HG03342 (cell line): ENCODE measurements at regions not wholly inside any gene's neighbourhood (a gene's known extent, or its start where the extent isn't known, plus 50 kb on each side); places are given as distances from the start of the nearest gene placed in this dataset.
"Not testable (repeated sequence)": the region's sequence is repeated elsewhere in the genome, so short reads cannot be mapped to it uniquely, and the experiment has no call there.

Experiments used
- ATAC-seq: cut with Tn5 transposase; IDR thresholded peaks from one replicate; pipeline ENCODE4 v1.9.1; 2021; ENCODE audit warnings: mild to moderate bottlenecking, moderate library complexity; ENCODE audit not compliant: unreplicated experiment

GRCh38 chr2:45120546-45120945 lies 111.3 kb upstream of the SIX2 start:
- ATAC-seq = no peak

- ATAC-seq = no peak
Measured at GRCh38 chr2:45119855-45120254, 110.6 kb upstream of the SIX2 start.

- ATAC-seq = no peak
Measured at GRCh38 chr2:45119038-45119437, 109.8 kb upstream of the SIX2 start.

GRCh38 chr2:45117383-45117782 lies 108.1 kb upstream of the SIX2 start:
- ATAC-seq = no peak

GRCh38 chr2:45115181-45115580 lies 105.9 kb upstream of the SIX2 start:
- no peak for ATAC-seq

- no peak for ATAC-seq
Measured at GRCh38 chr2:45114221-45114955, 105.1 kb upstream of the SIX2 start.

- ATAC-seq = no peak
Measured at GRCh38 chr2:45112750-45113149, 103.5 kb upstream of the SIX2 start.

GRCh38 chr2:45105050-45105582 lies 95.9 kb upstream of the SIX2 start:
- no peak for ATAC-seq

- ATAC-seq = no peak
Measured at GRCh38 chr2:45104429-45104828, 95.2 kb upstream of the SIX2 start.

GRCh38 chr2:45103351-45104345 lies 94.4 kb upstream of the SIX2 start:
- no peak for ATAC-seq

GRCh38 chr2:45102579-45103117 lies 93.4 kb upstream of the SIX2 start:
- no peak for ATAC-seq

GRCh38 chr2:45102141-45102540 lies 92.9 kb upstream of the SIX2 start:
- no peak for ATAC-seq

- ATAC-seq = no peak
Measured at GRCh38 chr2:45096996-45097395, 87.7 kb upstream of the SIX2 start.

- not testable (repeated sequence) for ATAC-seq
Measured at GRCh38 chr2:45096038-45096437, 86.8 kb upstream of the SIX2 start.

GRCh38 chr2:45093663-45094062 lies 84.4 kb upstream of the SIX2 start:
- ATAC-seq = no peak

- no peak for ATAC-seq
Measured at GRCh38 chr2:45093181-45093580, 83.9 kb upstream of the SIX2 start.

- ATAC-seq = no peak
Measured at GRCh38 chr2:45089554-45090261, 80.5 kb upstream of the SIX2 start.

- ATAC-seq = no peak
Measured at GRCh38 chr2:45085487-45085886, 76.2 kb upstream of the SIX2 start.

GRCh38 chr2:45084361-45085020 lies 75.2 kb upstream of the SIX2 start:
- no peak for ATAC-seq

- ATAC-seq = no peak
Measured at GRCh38 chr2:45083175-45083574, 73.9 kb upstream of the SIX2 start.
